ENCODE measurements at regions not wholly inside any gene's neighbourhood (a gene's known extent, or its start where the extent isn't known, plus 50 kb on each side); places are given as distances from the start of the nearest gene placed in this dataset.

DNA sequence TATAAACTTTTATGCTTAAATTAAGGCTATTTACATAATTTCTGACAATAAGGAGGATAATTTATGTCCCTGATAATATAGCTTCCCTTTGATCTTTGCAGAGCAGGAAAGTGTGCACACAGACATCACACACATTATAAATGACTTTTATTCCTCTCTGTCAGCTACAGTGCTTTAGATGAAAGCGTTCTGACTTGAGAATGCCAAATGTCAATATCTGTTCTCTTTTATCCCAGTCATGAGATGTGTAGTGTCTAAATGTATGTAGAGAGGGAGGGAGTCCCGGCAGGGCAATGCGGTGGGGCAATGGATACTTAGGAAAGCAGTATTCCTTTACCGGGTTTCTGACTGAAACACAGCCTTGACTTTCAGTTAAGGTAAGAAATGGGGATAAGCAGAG is 225.4 kb upstream of the CHORDC1 start:
- Histone ChIP-seq H3K27me3 (ENCODE audit: control insufficient read depth, insufficient read depth, low read length) (no peaks in the 10 kb centered on the region), H3K4me3 (ENCODE audit: low read depth, low read length) (no peak overlapping the region), H3K36me3 (ENCODE audit: control insufficient read depth, insufficient read depth, low read length) (no peaks in the 10 kb centered on the region)
- TF ChIP-seq, protein P1, sequence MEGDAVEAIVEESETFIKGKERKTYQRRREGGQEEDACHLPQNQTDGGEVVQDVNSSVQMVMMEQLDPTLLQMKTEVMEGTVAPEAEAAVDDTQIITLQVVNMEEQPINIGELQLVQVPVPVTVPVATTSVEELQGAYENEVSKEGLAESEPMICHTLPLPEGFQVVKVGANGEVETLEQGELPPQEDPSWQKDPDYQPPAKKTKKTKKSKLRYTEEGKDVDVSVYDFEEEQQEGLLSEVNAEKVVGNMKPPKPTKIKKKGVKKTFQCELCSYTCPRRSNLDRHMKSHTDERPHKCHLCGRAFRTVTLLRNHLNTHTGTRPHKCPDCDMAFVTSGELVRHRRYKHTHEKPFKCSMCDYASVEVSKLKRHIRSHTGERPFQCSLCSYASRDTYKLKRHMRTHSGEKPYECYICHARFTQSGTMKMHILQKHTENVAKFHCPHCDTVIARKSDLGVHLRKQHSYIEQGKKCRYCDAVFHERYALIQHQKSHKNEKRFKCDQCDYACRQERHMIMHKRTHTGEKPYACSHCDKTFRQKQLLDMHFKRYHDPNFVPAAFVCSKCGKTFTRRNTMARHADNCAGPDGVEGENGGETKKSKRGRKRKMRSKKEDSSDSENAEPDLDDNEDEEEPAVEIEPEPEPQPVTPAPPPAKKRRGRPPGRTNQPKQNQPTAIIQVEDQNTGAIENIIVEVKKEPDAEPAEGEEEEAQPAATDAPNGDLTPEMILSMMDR (IDR thresholded peaks at IDR 0.05; ENCODE audit: insufficient read depth, low read length, poor library complexity, severe bottlenecking): no peak
- no peak for DNase-seq (ENCODE audit: low read depth)

GRCh38 chr11:90447618-90448017 is 224.8 kb upstream of the CHORDC1 start:
- Histone ChIP-seq H3K36me3 (ENCODE audit: control insufficient read depth, insufficient read depth, low read length) (no peaks in the 10 kb centered on the region), H3K4me3 (ENCODE audit: low read depth, low read length) (no peak overlapping the region), H3K27me3 (ENCODE audit: control insufficient read depth, insufficient read depth, low read length) (no peaks in the 10 kb centered on the region)
- TF ChIP-seq, protein P1 (IDR thresholded peaks at IDR 0.05; ENCODE audit: insufficient read depth, low read length, poor library complexity, severe bottlenecking): no peak
- DNase-seq (ENCODE audit: low read depth): no peak

- Histone ChIP-seq H3K4me3 (ENCODE audit: low read depth, low read length) (no peak overlapping the region), H3K36me3 (ENCODE audit: control insufficient read depth, insufficient read depth, low read length) (no peaks in the 10 kb centered on the region), H3K27me3 (ENCODE audit: control insufficient read depth, insufficient read depth, low read length) (no peaks in the 10 kb centered on the region)
- TF ChIP-seq, protein P1 (IDR thresholded peaks at IDR 0.05; ENCODE audit: insufficient read depth, low read length, poor library complexity, severe bottlenecking): no peak
- no peak for DNase-seq (ENCODE audit: low read depth)
These were observed 223.4 kb upstream of the CHORDC1 start for GRCh38 chr11:90446207-90446606.

GRCh38 chr11:90438069-90438468 is 215.2 kb upstream of the CHORDC1 start:
- TF ChIP-seq, protein P1 (IDR thresholded peaks at IDR 0.05; ENCODE audit: insufficient read depth, low read length, poor library complexity, severe bottlenecking): no peak
- no peaks in the 10 kb centered on the region for H3K36me3 ChIP-seq (ENCODE audit: control insufficient read depth, insufficient read depth, low read length)
- DNase-seq (ENCODE audit: low read depth): no peak
- no peak overlapping the region for H3K4me3 ChIP-seq (ENCODE audit: low read depth, low read length)
- H3K27me3 ChIP-seq (ENCODE audit: control insufficient read depth, insufficient read depth, low read length): no peaks in the 10 kb centered on the region

DNA sequence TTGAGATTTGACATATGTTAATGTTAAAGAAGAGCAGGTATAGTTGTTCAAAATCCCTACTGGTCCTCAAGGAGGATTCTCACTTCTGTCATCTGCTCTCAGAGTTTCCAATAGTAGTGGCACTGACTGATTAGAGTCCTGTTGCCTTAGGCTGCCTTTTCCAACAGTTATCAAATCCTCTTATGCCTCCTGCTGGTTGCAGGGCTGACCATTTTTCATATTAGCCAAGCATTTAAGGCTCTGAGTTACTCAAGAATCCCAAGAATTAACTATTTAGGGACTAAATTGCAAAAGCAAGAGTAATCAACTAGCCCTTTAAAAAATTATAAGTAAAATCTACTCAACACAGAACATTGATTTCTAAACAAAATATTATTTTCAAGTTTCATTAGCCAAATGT is 212.0 kb upstream of the CHORDC1 start:
- TF ChIP-seq, protein P1 (IDR thresholded peaks at IDR 0.05; ENCODE audit: insufficient read depth, low read length, poor library complexity, severe bottlenecking): no peak
- no peaks in the 10 kb centered on the region for H3K36me3 ChIP-seq (ENCODE audit: control insufficient read depth, insufficient read depth, low read length)
- H3K4me3 ChIP-seq (ENCODE audit: low read depth, low read length): no peak overlapping the region
- DNase-seq (ENCODE audit: low read depth): no peak
- H3K27me3 ChIP-seq (ENCODE audit: control insufficient read depth, insufficient read depth, low read length): no peaks in the 10 kb centered on the region

- Histone ChIP-seq H3K36me3 (ENCODE audit: control insufficient read depth, insufficient read depth, low read length) (no peaks in the 10 kb centered on the region), H3K4me3 (ENCODE audit: low read depth, low read length) (no peak overlapping the region), H3K27me3 (ENCODE audit: control insufficient read depth, insufficient read depth, low read length) (no peaks in the 10 kb centered on the region)
- TF ChIP-seq, protein P1 (IDR thresholded peaks at IDR 0.05; ENCODE audit: insufficient read depth, low read length, poor library complexity, severe bottlenecking): no peak
- DNase-seq (ENCODE audit: low read depth): no peak
These were observed 206.0 kb upstream of the CHORDC1 start for GRCh38 chr11:90428836-90429235.

Data from kidney epithelial cell (primary cell).